K562 (cell line): ENCODE measurements at regions not wholly inside any gene's neighbourhood (a gene's known extent, or its start where the extent isn't known, plus 50 kb on each side); places are given as distances from the start of the nearest gene placed in this dataset.

ENCODE experiments used
- BRCA1 ChIP-seq, 2 experiments: fragments of 450-650 bp in 1 of 2; sonication (generic) in 1 of 2; formaldehyde crosslinking in 1 of 2; IDR thresholded peaks; 2 replicates each; pipeline versions ENCODE4 v1.5.0 to v1.6.1; 2017 to 2020; ENCODE audit warnings: mild to moderate bottlenecking in 1 of 2, missing genetic modification reagents in 1 of 2
- CREB1 ChIP-seq, 2 experiments: sonication (generic) in 1 of 2; formaldehyde crosslinking in 1 of 2; IDR thresholded peaks; 2 replicates each; pipeline versions ENCODE4 v1.6.1 to v1.8.0; 2012 to 2022; ENCODE audit warnings: inconsistent platforms in 1 of 2, mild to moderate bottlenecking in 1 of 2, missing genetic modification reagents in 1 of 2, moderate library complexity in 1 of 2
- CTCF ChIP-seq, 3 experiments: IDR thresholded peaks in 2 of 3; conservative IDR thresholded peaks in 1 of 3; 2 replicates each; pipeline ENCODE4 v1.5.1; 2011 to 2012; ENCODE audit warnings: low read length in 3 of 3, mild to moderate bottlenecking in 3 of 3, control low read depth in 2 of 3, improper control_type of control experiment in 1 of 3, inconsistent platforms in 1 of 3, low read depth in 1 of 3, mixed read lengths in 1 of 3, moderate library complexity in 1 of 3; ENCODE audit not compliant: insufficient read depth in 2 of 3
- FOXA1 ChIP-seq: fragments of 450-650 bp; IDR thresholded peaks from 2 replicates; pipeline ENCODE4 v1.6.1; 2016; ENCODE audit warnings: mild to moderate bottlenecking, borderline replicate concordance
- FOXP1 ChIP-seq: sonication (generic); formaldehyde crosslinking; IDR thresholded peaks from 2 replicates; pipeline ENCODE4 v1.8.0; 2022; ENCODE audit warnings: mild to moderate bottlenecking, missing genetic modification reagents
- POLR2A ChIP-seq: fragments of 450-650 bp; conservative IDR thresholded peaks from 2 replicates; pipeline ENCODE4 v1.6.1; 2016
- POLR2AphosphoS5 ChIP-seq: IDR thresholded peaks from 2 replicates; pipeline ENCODE4 v1.6.1; 2011; ENCODE audit warnings: mild to moderate bottlenecking, low read depth, low read length, moderate library complexity; ENCODE audit not compliant: control insufficient read depth, insufficient read depth
- TEAD4 ChIP-seq, 2 experiments: sonication (generic) in 1 of 2; formaldehyde crosslinking in 1 of 2; IDR thresholded peaks; 2 replicates each; pipeline versions ENCODE4 v1.6.1 to v1.8.0; 2012 to 2022; ENCODE audit warnings: borderline replicate concordance in 1 of 2, inconsistent platforms in 1 of 2, low read length in 1 of 2, mild to moderate bottlenecking in 1 of 2, missing genetic modification reagents in 1 of 2
- U2AF1 ChIP-seq: fragments of 200-400 bp; formaldehyde crosslinking; optimal IDR thresholded peaks from 2 replicates; pipeline ENCODE3; 2017; ENCODE audit warnings: mild to moderate bottlenecking, low read depth, low read length, moderate library complexity
- UBTF ChIP-seq, 2 experiments: IDR thresholded peaks; 2 replicates each; pipeline ENCODE4 v1.6.1; 2012; ENCODE audit warnings: improper control_type of control experiment in 2 of 2, low read depth in 2 of 2, low read length in 2 of 2, borderline replicate concordance in 1 of 2
- ZBTB49 ChIP-seq: sonication (generic); formaldehyde crosslinking; IDR thresholded peaks from 2 replicates; pipeline ENCODE4 v1.8.0; 2022; ENCODE audit warnings: missing genetic modification reagents, mild to moderate bottlenecking, borderline replicate concordance
- ZMIZ1 ChIP-seq, 2 experiments: fragments of 150-350 bp in 1 of 2; IDR thresholded peaks; 2 replicates each; pipeline ENCODE4 v1.6.1; 2012 to 2016; ENCODE audit warnings: low read depth in 2 of 2, low read length in 2 of 2, mild to moderate bottlenecking in 1 of 2, moderate library complexity in 1 of 2
- ZNF695 ChIP-seq: fragments of 450-650 bp; formaldehyde crosslinking; IDR thresholded peaks from 2 replicates; pipeline ENCODE4 v1.4.0; 2020; ENCODE audit warnings: mild to moderate bottlenecking, moderate library complexity

- no peak for TF ChIP-seq ZNF695 (CRISPR knock-in tag)
- no peak for TF ChIP-seq FOXA1
- no peak for TF ChIP-seq CTCF (IDR thresholded peaks at IDR 0.05 in 2 of 3, conservative IDR thresholded peaks at IDR 0.05 in 1 of 3; ENCODE audit: insufficient read depth in 2 of 3, low read depth in 1 of 3, low read length in 3 of 3)
- TF ChIP-seq ZMIZ1 (IDR thresholded peaks at IDR 0.05; ENCODE audit: low read depth in 2 of 2, low read length in 2 of 2) = no peak
- no peak for TF ChIP-seq BRCA1 (IDR thresholded peaks at IDR 0.05)
- TF ChIP-seq BRCA1 (CRISPR knock-in tag; IDR thresholded peaks at IDR 0.05) = no peak
- no peak for TF ChIP-seq UBTF (IDR thresholded peaks at IDR 0.05; ENCODE audit: borderline replicate concordance in 1 of 2, low read depth in 2 of 2, low read length in 2 of 2)
- no peak for TF ChIP-seq U2AF1
- no peak for TF ChIP-seq ZBTB49
- TF ChIP-seq POLR2AphosphoS5 = no peak
- no peak for TF ChIP-seq TEAD4 (IDR thresholded peaks at IDR 0.05; ENCODE audit: low read length)
- TF ChIP-seq TEAD4 (CRISPR knock-in tag; IDR thresholded peaks at IDR 0.05; ENCODE audit: borderline replicate concordance) = no peak
- no peak for TF ChIP-seq CREB1 (IDR thresholded peaks at IDR 0.05)
- no peak for TF ChIP-seq CREB1 (CRISPR knock-in tag; IDR thresholded peaks at IDR 0.05)
- no peak for TF ChIP-seq POLR2A
- no peak for TF ChIP-seq FOXP1 (CRISPR knock-in tag)
These were observed 540.4 kb downstream of the TRAM1L1 start for GRCh38 chr4:116544946-116545345.
